ENCODE measurements at regions not wholly inside any gene's neighbourhood (a gene's known extent, or its start where the extent isn't known, plus 50 kb on each side); places are given as distances from the start of the nearest gene placed in this dataset.

DNA sequence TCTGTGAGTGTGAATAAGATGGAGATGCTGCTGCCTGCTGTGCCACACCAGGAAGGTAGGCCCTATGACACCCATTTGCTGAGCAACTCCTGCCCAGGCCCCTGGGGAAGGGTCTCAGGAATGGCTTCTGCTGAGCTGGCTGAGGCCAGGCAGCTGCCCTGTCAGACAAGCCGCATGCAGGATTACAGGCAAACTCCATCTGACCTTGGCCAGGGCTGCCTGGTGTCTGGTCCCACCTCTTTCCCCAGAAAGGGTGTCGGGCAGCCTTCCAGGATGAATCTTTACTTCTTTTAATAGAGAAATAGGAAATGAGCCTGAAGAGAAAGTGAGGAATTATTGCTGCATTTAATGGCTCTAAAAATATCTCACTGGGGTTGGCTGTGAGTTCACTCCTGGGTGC, 182.5 kb downstream of the IRX5 start:
- Mint-ChIP-seq H3K27ac (no peak overlapping the region), H3K9me3 (no peaks in the 10 kb centered on the region), H3K36me3 (ENCODE audit: low read depth) (no peaks in the 10 kb centered on the region), H3K27me3 (ENCODE audit: insufficient read depth) (no peaks in the 10 kb centered on the region), H3K4me1 (no peaks in the 10 kb centered on the region), H3K4me3 (no peak overlapping the region)
- Histone ChIP-seq H3K9me3 (ENCODE audit: control insufficient read depth, low read length) (no peaks in the 10 kb centered on the region), H3K4me1 (ENCODE audit: control insufficient read depth, insufficient read depth, low read length) (no peaks in the 10 kb centered on the region), H3K9ac (ENCODE audit: extremely low read depth, low read length, poor library complexity, severe bottlenecking) (no peak overlapping the region), H3K4me3 (ENCODE audit: low read length) (no peak overlapping the region), H3K27me3 (ENCODE audit: control insufficient read depth, insufficient read depth, low read length, poor library complexity, severe bottlenecking) (no peaks in the 10 kb centered on the region), H3K27ac (ENCODE audit: low read depth, low read length) (no peak overlapping the region), H3K36me3 (ENCODE audit: control insufficient read depth, insufficient read depth, low read length) (no peaks in the 10 kb centered on the region)
- 98% methylated on average over 2 of the region's 2 CpGs; no CpG with 5 or more reads in 1 of the 2 experiments for WGBS, 2 experiments (ENCODE audit: insufficient coverage in 1 of 2, insufficient read length in 1 of 2)
- DNase-seq, result no peak
- TF ChIP-seq, protein P1, sequence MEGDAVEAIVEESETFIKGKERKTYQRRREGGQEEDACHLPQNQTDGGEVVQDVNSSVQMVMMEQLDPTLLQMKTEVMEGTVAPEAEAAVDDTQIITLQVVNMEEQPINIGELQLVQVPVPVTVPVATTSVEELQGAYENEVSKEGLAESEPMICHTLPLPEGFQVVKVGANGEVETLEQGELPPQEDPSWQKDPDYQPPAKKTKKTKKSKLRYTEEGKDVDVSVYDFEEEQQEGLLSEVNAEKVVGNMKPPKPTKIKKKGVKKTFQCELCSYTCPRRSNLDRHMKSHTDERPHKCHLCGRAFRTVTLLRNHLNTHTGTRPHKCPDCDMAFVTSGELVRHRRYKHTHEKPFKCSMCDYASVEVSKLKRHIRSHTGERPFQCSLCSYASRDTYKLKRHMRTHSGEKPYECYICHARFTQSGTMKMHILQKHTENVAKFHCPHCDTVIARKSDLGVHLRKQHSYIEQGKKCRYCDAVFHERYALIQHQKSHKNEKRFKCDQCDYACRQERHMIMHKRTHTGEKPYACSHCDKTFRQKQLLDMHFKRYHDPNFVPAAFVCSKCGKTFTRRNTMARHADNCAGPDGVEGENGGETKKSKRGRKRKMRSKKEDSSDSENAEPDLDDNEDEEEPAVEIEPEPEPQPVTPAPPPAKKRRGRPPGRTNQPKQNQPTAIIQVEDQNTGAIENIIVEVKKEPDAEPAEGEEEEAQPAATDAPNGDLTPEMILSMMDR (conservative IDR thresholded peaks at IDR 0.05), result no peak

DNA sequence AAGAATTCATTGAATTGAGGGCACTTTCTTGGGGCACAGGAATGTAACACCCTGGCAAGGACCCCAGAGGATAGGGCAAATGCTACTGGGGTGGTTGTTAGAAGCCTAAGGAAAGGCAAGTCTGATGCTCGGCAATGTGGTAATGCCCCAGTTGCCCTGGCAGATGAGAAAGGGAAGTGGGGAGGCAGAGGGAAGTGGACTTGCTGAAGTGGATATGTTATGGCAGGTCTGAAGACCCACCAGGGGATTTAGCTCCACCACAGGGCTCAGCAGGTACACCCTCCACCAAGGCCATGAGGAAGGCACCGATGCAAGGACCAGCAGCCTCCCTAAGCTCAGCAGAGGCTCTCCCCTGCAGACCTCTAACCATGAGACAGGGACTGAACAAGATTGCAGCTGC, 184.8 kb downstream of the IRX5 start:
- no peak overlapping the region for H3K27ac Mint-ChIP-seq
- H3K4me1 Mint-ChIP-seq, result no peaks in the 10 kb centered on the region
- Histone ChIP-seq H3K36me3 (ENCODE audit: control insufficient read depth, insufficient read depth, low read length) (no peaks in the 10 kb centered on the region), H3K9ac (ENCODE audit: extremely low read depth, low read length, poor library complexity, severe bottlenecking) (no peak overlapping the region), H3K27ac (ENCODE audit: low read depth, low read length) (no peak overlapping the region), H3K27me3 (ENCODE audit: control insufficient read depth, insufficient read depth, low read length, poor library complexity, severe bottlenecking) (no peaks in the 10 kb centered on the region), H3K4me1 (ENCODE audit: control insufficient read depth, insufficient read depth, low read length) (no peaks in the 10 kb centered on the region), H3K4me3 (ENCODE audit: low read length) (no peak overlapping the region), H3K9me3 (ENCODE audit: control insufficient read depth, low read length) (no peaks in the 10 kb centered on the region)
- 89 to 100% methylated on average over 1 to 2 of the region's 2 CpGs for WGBS, 2 experiments (ENCODE audit: insufficient coverage in 1 of 2, insufficient read length in 1 of 2)
- no peaks in the 10 kb centered on the region for H3K9me3 Mint-ChIP-seq
- TF ChIP-seq, protein P1 (conservative IDR thresholded peaks at IDR 0.05), result no peak
- H3K36me3 Mint-ChIP-seq (ENCODE audit: low read depth), result no peaks in the 10 kb centered on the region
- no peak overlapping the region for H3K4me3 Mint-ChIP-seq
- DNase-seq, result no peak
- no peaks in the 10 kb centered on the region for H3K27me3 Mint-ChIP-seq (ENCODE audit: insufficient read depth)

DNA sequence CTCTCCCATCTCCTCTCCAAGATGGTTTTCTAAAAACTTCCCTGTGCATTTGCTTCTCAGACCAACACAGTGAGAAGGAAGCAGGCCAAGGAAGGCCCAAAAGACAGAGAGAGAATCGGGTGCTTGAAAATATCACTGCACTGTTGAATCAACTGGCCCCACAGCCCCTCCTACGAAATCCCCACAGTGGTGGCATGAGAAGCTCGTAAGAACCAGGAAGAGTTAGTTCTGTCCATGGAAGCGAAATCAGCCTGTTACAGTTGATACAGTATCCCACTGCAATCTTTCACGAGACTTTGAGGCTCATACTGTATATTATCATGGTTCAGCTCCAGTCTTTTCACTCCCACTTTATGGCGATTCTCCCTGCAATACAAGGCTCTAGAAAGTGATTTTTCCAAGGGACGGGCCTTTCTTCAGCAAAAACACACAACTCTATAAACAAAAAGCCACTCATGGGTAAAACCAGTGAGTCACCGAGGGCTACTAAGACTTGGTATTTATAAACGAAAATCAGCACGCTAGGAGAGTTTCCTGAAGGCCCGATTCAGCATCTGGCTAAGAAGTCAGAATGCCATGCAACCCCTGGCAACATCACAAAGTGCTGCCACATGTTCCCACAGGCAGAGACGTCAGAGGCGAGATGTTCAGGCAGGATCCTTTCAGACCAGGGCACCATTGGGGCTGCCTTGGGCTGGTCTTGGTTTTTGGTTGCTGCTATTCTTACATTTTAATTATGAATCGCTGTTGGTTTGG, 185.7 kb downstream of the IRX5 start:
- no peaks in the 10 kb centered on the region for H3K27me3 ChIP-seq (ENCODE audit: control insufficient read depth, insufficient read depth, low read length, poor library complexity, severe bottlenecking)
- WGBS, 2 experiments (ENCODE audit: insufficient coverage in 1 of 2, insufficient read length in 1 of 2), result 90 to 93% methylated on average over 11 to 14 of the region's 14 CpGs
- no peaks in the 10 kb centered on the region for H3K9me3 Mint-ChIP-seq
- no peak for DNase-seq
- H3K4me1 Mint-ChIP-seq, result no peaks in the 10 kb centered on the region
- no peak overlapping the region for H3K9ac ChIP-seq (ENCODE audit: extremely low read depth, low read length, poor library complexity, severe bottlenecking)
- no peak overlapping the region for H3K4me3 ChIP-seq (ENCODE audit: low read length)
- no peaks in the 10 kb centered on the region for H3K36me3 Mint-ChIP-seq (ENCODE audit: low read depth)
- no peaks in the 10 kb centered on the region for H3K9me3 ChIP-seq (ENCODE audit: control insufficient read depth, low read length)
- TF ChIP-seq, protein P1 (conservative IDR thresholded peaks at IDR 0.05), result no peak
- H3K36me3 ChIP-seq (ENCODE audit: control insufficient read depth, insufficient read depth, low read length), result no peaks in the 10 kb centered on the region
- no peaks in the 10 kb centered on the region for H3K27me3 Mint-ChIP-seq (ENCODE audit: insufficient read depth)
- no peak overlapping the region for H3K27ac Mint-ChIP-seq
- no peaks in the 10 kb centered on the region for H3K4me1 ChIP-seq (ENCODE audit: control insufficient read depth, insufficient read depth, low read length)
- H3K4me3 Mint-ChIP-seq, result no peak overlapping the region
- H3K27ac ChIP-seq (ENCODE audit: low read depth, low read length), result no peak overlapping the region
